ENCODE measurements at regions not wholly inside any gene's neighbourhood (a gene's known extent, or its start where the extent isn't known, plus 50 kb on each side); places are given as distances from the start of the nearest gene placed in this dataset.
A peak's percentile ranks its signal among the peaks of the same experiment; 100 is the strongest.

- H2BK20ac ChIP-seq (ENCODE audit: low read length): no peak overlapping the region
- H4K20me1 ChIP-seq (replicated peaks in 1 of 2; ENCODE audit: control insufficient read depth in 1 of 2, insufficient read depth in 2 of 2, low read length in 2 of 2): no peaks in the 10 kb centered on the region
- no peak overlapping the region for H3K56ac ChIP-seq (replicated peaks; ENCODE audit: insufficient read length, low read depth, low read length)
- no peak overlapping the region for H3K14ac ChIP-seq (ENCODE audit: insufficient read length)
- H2AK5ac ChIP-seq (ENCODE audit: low read depth, low read length): no peak overlapping the region
- H3K23ac ChIP-seq (ENCODE audit: insufficient read length): no peak overlapping the region
- H2BK5ac ChIP-seq (ENCODE audit: low read depth, low read length): no peak overlapping the region
- no peak overlapping the region for H3K4me3 ChIP-seq (ENCODE audit: extremely low read depth in 1 of 4, insufficient read depth in 2 of 4, low read depth in 3 of 4, low read length in 4 of 4)
- no peaks in the 10 kb centered on the region for H3K79me2 ChIP-seq (ENCODE audit: control insufficient read depth in 1 of 2, insufficient read depth in 2 of 2, low read length in 2 of 2)
- H3K36me3 ChIP-seq (ENCODE audit: control insufficient read depth in 2 of 4, insufficient read depth in 4 of 4, low read length in 3 of 4): no peaks in the 10 kb centered on the region
- no peaks in the 10 kb centered on the region for H3K79me1 ChIP-seq (ENCODE audit: low read depth, low read length)
- no peaks in the 10 kb centered on the region for H3K23me2 ChIP-seq (ENCODE audit: low read depth, low read length)
- no peak overlapping the region for H2BK120ac ChIP-seq (replicated peaks; ENCODE audit: low read depth, low read length)
- no peak overlapping the region for H3K4ac ChIP-seq (replicated peaks; ENCODE audit: insufficient read length, low read depth, low read length)
- H2BK12ac ChIP-seq (ENCODE audit: low read depth, low read length): no peak overlapping the region
- H4K5ac ChIP-seq (ENCODE audit: insufficient read length, low read depth, low read length): no peak overlapping the region
- H4K8ac ChIP-seq (ENCODE audit: extremely low read depth, insufficient read depth, low read length): no peak overlapping the region
- H4K91ac ChIP-seq (replicated peaks; ENCODE audit: insufficient read length, low read length): no peak overlapping the region
- no peak for TF ChIP-seq ATF3 (IDR thresholded peaks at IDR 0.05; ENCODE audit: insufficient read depth, low read depth, low read length)
- peak; percentile 1 to 33; a peak in 1 of 4 replicates for TF ChIP-seq RAD21 (IDR thresholded peaks at IDR 0.05 in 1 of 2, conservative IDR thresholded peaks at IDR 0.05 in 1 of 2; ENCODE audit: low read depth in 2 of 2, low read length in 2 of 2)
- POLR2A ChIA-PET (ENCODE audit: partially characterized antibody): no interaction called here
- FAIRE-seq (no peak), DNase-seq (ENCODE audit: low read depth in 1 of 2, low spot score in 2 of 2) (no peak)
- H2BK15ac ChIP-seq (ENCODE audit: low read length): 0 out of 2 replicates have a peak overlapping the region, but pooled peaks have one; percentile 61
- CTCF ChIA-PET (ENCODE audit: partially characterized antibody): interaction anchor here (0.6 to 1.4 kb wide), 3 partner anchors 204 to 1843 kb away, joined by 3 to 4 read pairs (median 4); no protein-coding TSS in a partner anchor
- H3K4me2 ChIP-seq (ENCODE audit: insufficient read depth in 1 of 2, low read depth in 2 of 2, low read length in 2 of 2): no peak overlapping the region
- H3K18ac ChIP-seq (ENCODE audit: extremely low read depth, low read length): no peak overlapping the region
- H3K27ac ChIP-seq (ENCODE audit: low read depth, low read length): no peak overlapping the region
- no peaks in the 10 kb centered on the region for H3K27me3 ChIP-seq (replicated peaks in 1 of 4; ENCODE audit: control insufficient read depth in 3 of 4, extremely low read depth in 1 of 4, insufficient read depth in 3 of 4, low read length in 3 of 4)
- 87% methylated on average over 6 of the region's 6 CpGs; no CpG with 5 or more reads in 1 of the 2 experiments for WGBS, 2 experiments (ENCODE audit: extremely low coverage in 1 of 2, insufficient coverage in 1 of 2, insufficient read length in 1 of 2, insufficient replicate concordance in 2 of 2, low coverage in 1 of 2, low lambda C conversion rate in 2 of 2, missing lambda C conversion rate in 1 of 2)
- no peak overlapping the region for H2AFZ ChIP-seq (ENCODE audit: low read length)
- H3K9ac ChIP-seq (replicated peaks in 1 of 4; ENCODE audit: extremely low read depth in 1 of 4, low read depth in 3 of 4, low read length in 3 of 4): no peak overlapping the region
- no peaks in the 10 kb centered on the region for H3K9me3 ChIP-seq (ENCODE audit: insufficient read depth in 2 of 2, low read depth in 1 of 2, low read length in 1 of 2)
- H3K4me1 ChIP-seq (replicated peaks in 1 of 4; ENCODE audit: control insufficient read depth in 3 of 4, insufficient read depth in 4 of 4, low read length in 3 of 4): peaks cover 0 to 3% (median 1%) of the 10 kb centered on the region in 4 experiments; a peak in 4 of 7 replicates
Measured at GRCh38 chr15:70262591-70263274, 165.0 kb upstream of the TLE3 start.

Measured in H1 (cell line).